ENCODE measurements at regions not wholly inside any gene's neighbourhood (a gene's known extent, or its start where the extent isn't known, plus 50 kb on each side); places are given as distances from the start of the nearest gene placed in this dataset.

GRCh38 chr9:119768266-119768665, 399.0 kb upstream of the BRINP1 start:
- Histone ChIP-seq H3K4me3 (no peak overlapping the region), H3K27me3 (replicated peaks; ENCODE audit: insufficient read depth) (no peaks in the 10 kb centered on the region), H3K4me1 (replicated peaks) (no peaks in the 10 kb centered on the region), H3K36me3 (no peaks in the 10 kb centered on the region), H3K27ac (no peak overlapping the region), H3K9me3 (no peaks in the 10 kb centered on the region)
- TF ChIP-seq POLR2A (IDR thresholded peaks at IDR 0.05) (no peak), POLR2AphosphoS5 (IDR thresholded peaks at IDR 0.05) (no peak), CTCF (IDR thresholded peaks at IDR 0.05) (no peak)
- DNase-seq (ENCODE audit: low spot score), result no peak
- 87% methylated on average over 3 of the region's 3 CpGs for WGBS
- intact Hi-C loops (cut with DNase I), result no loop called here

GRCh38 chr9:119765632-119766175, 396.5 kb upstream of the BRINP1 start:
- H3K36me3 ChIP-seq, result no peaks in the 10 kb centered on the region
- intact Hi-C loops (cut with DNase I), result no loop called here
- TF ChIP-seq POLR2A (IDR thresholded peaks at IDR 0.05) (no peak), CTCF (IDR thresholded peaks at IDR 0.05) (no peak), POLR2AphosphoS5 (IDR thresholded peaks at IDR 0.05) (no peak)
- H3K27ac ChIP-seq, result no peak overlapping the region
- no peak overlapping the region for H3K4me3 ChIP-seq
- H3K4me1 ChIP-seq (replicated peaks), result no peaks in the 10 kb centered on the region
- WGBS, result 84% methylated on average over 2 of the region's 2 CpGs
- no peaks in the 10 kb centered on the region for H3K9me3 ChIP-seq
- no peaks in the 10 kb centered on the region for H3K27me3 ChIP-seq (replicated peaks; ENCODE audit: insufficient read depth)
- DNase-seq (ENCODE audit: low spot score), result no peak

- no peaks in the 10 kb centered on the region for H3K9me3 ChIP-seq
- no peak for DNase-seq (ENCODE audit: low spot score)
- WGBS, result 22% methylated on average over 3 of the region's 3 CpGs
- no peak overlapping the region for H3K27ac ChIP-seq
- H3K4me3 ChIP-seq, result no peak overlapping the region
- H3K36me3 ChIP-seq, result no peaks in the 10 kb centered on the region
- no peaks in the 10 kb centered on the region for H3K27me3 ChIP-seq (replicated peaks; ENCODE audit: insufficient read depth)
- no peaks in the 10 kb centered on the region for H3K4me1 ChIP-seq (replicated peaks)
- intact Hi-C loops (cut with DNase I), result no loop called here
- TF ChIP-seq POLR2AphosphoS5 (IDR thresholded peaks at IDR 0.05) (no peak), POLR2A (IDR thresholded peaks at IDR 0.05) (no peak), CTCF (IDR thresholded peaks at IDR 0.05) (no peak)
These were observed 394.0 kb upstream of the BRINP1 start for GRCh38 chr9:119763260-119763659.

- intact Hi-C loops (cut with DNase I), result no loop called here
- DNase-seq (ENCODE audit: low spot score), result no peak
- Histone ChIP-seq H3K9me3 (no peaks in the 10 kb centered on the region), H3K27ac (no peak overlapping the region), H3K4me1 (replicated peaks) (no peaks in the 10 kb centered on the region), H3K27me3 (replicated peaks; ENCODE audit: insufficient read depth) (no peaks in the 10 kb centered on the region), H3K4me3 (no peak overlapping the region), H3K36me3 (no peaks in the 10 kb centered on the region)
- 86% methylated on average over 2 of the region's 2 CpGs for WGBS
- TF ChIP-seq CTCF (IDR thresholded peaks at IDR 0.05) (no peak), POLR2AphosphoS5 (IDR thresholded peaks at IDR 0.05) (no peak), POLR2A (IDR thresholded peaks at IDR 0.05) (no peak)
These were observed 392.6 kb upstream of the BRINP1 start for GRCh38 chr9:119761812-119762211.

GRCh38 chr9:119758990-119759389, 389.8 kb upstream of the BRINP1 start:
- Histone ChIP-seq H3K4me3 (no peak overlapping the region), H3K27me3 (replicated peaks; ENCODE audit: insufficient read depth) (no peaks in the 10 kb centered on the region), H3K36me3 (no peaks in the 10 kb centered on the region), H3K27ac (no peak overlapping the region), H3K9me3 (no peaks in the 10 kb centered on the region), H3K4me1 (replicated peaks) (no peaks in the 10 kb centered on the region)
- TF ChIP-seq POLR2AphosphoS5 (IDR thresholded peaks at IDR 0.05), result no peak
- no peak for TF ChIP-seq POLR2A (IDR thresholded peaks at IDR 0.05)
- TF ChIP-seq CTCF (IDR thresholded peaks at IDR 0.05), result no peak
- no peak for DNase-seq (ENCODE audit: low spot score)
- intact Hi-C loops (cut with DNase I), result loop anchor here (10.0 kb wide), 1 partner anchor 66 kb away; no protein-coding TSS in a partner anchor
- 59% methylated on average over 5 of the region's 5 CpGs for WGBS
